ENCODE measurements at regions not wholly inside any gene's neighbourhood (a gene's known extent, or its start where the extent isn't known, plus 50 kb on each side); places are given as distances from the start of the nearest gene placed in this dataset.

DNA sequence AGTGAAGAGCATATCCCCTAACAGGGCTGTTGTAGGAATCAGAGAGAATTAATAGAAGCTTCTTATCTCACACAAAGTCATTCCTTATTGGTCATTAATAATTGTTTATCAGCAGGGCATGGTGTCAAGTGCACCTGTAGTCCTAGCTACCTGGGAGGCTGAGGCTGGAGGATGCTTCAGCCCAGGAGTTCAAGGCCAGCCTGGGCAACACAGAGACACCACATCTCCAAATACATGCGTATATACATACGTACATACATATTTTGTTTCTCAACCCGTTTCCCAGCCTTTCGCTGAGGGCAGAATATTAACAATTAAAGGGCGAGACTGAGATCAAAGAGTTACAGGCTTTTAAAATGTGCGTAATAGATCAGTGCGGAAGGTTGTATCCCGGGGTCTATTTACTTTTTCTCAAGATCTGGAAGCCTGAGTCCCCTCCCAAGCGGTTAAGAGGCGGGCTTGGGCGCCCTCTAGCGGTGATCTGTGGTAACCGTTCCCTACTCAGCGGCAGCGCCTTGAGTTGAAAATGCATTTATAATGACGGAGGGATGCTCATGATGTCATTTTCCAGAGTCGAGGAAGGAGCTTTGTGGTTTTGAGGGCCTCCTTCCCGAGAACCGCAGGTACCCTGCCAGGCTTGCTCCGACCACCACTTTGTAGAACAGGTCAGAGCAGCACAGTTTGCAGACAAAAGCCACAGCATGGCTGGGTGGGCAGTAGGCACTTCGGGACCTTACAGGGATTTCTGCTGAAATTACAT is 169.6 kb upstream of the GPR12 start:
- DNase-seq: peak; percentile 8 to 23

DNA sequence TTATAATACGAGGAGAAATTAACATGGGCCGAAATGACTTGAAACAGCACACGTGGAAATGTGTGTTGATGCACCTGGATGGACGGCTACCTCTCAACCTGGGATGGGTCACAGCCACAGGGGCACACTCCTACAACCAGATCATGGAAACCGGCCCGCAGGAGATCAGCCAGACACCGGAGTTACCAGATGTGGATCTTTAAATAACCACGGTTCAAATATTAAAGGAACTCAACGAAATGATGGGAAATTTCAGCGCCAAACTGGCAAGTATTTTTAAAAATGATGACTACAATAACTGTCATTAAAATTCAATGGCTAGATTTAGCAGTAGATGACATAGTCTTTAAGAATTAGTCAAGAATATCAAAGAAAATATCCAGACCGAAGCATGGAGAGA is 166.9 kb upstream of the GPR12 start:
- no peak for DNase-seq

DNA sequence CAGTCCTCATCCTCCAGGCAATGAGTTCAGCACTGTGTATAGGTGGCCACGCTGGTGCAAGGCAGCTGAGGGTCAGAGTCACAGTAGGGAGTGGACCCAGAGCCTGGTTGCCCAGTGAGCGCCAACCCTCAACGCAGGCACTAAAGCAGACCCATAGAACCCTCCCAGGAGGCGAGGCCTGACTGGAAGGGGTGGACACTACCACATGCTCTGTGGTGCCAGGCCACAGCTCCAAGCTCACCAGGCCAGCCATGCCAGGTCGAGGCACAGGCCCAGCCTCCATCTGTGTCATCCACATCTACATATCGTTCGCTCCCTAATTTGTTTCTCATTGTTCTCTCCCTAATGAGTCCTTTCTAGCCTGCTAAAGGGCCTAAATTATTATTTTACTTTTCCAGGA is 165.8 kb upstream of the GPR12 start:
- DNase-seq: no peak

DNA sequence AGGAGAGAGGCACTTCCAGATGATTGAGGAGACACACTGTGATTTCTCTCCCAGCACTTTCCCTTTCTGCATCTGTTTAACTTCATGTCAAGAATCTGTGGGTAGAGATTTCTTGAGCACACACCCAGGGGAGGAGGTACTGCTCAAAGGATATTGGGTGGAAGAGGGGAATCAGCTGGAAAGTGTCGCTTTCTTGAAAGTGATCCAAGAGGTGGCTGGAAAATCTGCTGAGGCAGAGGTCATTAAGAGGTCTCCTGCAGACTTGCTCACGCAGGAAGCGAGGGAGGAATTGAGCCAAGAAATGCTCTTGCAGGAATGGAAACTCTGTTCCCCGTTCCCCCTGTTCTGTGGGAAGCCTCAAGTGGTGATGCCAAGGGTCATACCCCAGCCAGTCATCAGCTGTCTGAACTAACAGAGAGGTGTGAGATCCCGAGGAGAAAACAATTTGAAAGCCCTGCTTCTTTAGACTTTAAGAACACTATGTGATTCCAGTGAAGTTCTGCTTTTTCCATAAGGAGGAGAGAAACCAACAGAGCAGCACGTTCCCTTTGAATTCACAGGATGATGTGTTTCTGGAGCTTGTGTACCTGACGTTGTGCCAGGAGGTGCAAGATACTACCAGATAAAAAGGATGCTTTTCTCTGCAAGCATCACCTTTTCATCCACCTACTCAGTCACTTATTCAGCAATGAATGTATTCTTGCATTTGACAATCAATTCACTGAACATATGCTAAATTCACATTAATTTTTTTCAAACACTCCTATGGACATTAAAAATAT is 163.4 kb upstream of the GPR12 start:
- DNase-seq: no peak

DNA sequence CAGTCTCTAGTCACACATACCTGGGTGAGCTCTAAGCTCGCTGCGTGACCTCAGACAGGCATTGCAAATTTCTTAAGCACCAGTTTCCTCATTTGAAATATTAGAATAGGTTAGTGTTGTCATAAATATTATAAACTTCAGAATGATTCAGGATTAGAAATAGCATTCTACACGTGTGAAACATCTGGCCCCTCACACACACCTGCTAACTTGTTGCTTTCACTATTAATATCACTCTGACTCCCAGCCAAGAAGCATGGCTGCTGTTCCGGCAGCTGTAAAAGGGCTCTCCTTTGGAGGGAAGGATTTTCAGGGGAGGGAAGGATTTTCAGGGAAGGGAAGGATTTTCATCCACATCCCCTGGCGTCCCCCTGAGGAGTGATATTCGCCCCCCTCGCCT is 161.3 kb upstream of the GPR12 start:
- no peak for DNase-seq

DNA sequence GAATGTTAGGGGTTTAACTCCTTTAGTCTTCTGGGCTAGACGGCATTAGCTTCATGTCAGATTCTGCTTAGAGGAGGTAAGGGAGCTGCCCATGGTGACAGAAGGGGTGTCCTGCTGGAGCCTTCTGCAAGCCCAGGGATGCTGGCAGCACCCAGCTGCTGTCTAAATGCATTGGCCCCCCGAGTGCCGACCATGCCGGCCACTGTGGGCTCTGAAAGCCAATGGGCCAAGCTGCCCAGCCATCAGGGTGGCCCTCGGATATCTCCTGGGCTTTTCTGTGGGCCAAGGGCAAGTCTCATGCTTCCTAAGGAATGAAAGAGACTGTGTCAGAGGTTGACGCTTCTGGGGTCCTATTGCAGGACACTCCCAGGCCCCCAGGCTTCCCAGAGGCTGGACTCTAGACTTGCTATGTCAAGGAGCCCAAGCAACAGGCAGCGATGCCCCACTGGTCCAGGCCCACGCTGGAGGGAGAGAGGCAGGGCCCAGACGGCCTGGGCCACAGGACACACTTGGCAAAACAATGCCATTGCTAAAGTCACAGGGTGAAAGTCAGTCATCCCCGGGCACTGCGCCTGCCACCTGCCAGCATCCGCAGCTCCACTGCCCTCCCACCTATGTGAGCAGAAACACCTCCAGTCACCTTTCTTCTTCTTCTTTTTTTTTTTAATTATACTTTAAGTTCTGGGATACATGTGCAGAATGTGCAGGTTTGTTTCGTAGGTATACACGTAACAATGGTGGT is 160.2 kb upstream of the GPR12 start:
- no peak for DNase-seq

DNA sequence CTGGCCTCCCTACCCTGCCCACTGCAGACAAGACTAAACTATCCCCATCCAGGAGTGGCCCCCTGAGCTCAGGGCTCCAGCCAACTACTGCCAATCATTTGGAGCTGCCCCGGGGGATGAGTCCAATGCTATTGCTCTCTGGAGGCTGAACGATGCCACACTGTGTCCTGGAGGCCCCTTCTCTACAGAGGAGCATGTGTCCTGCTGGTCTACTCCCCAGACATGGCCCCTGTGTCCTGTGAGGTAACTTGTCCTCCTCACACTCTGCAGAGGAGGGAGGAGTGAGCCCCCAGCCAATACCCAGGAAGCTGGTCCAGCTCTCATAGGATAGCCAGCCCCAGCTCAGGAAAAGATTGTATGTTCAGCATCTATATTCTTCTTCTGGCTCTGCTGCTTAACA is 159.1 kb upstream of the GPR12 start:
- DNase-seq: no peak

DNA sequence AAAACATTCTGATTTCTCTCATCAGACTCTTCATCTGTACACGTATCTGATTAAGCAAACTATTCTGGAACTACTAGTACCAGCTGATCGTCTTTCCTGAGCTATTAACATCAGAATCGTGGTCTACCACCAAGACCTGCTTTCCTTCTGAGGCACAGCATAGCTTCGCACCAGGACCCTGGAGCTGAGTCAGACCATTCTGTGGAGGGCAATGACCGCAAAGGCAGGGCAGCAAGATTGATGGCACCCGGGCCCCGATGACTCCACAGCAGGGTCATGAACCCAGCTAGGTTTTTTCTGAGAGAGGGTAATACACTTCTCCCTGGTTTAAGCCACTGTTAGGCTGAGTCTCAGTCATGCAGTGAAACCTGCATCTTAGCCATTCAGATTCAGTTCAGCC is 158.7 kb upstream of the GPR12 start:
- DNase-seq: no peak

DNA sequence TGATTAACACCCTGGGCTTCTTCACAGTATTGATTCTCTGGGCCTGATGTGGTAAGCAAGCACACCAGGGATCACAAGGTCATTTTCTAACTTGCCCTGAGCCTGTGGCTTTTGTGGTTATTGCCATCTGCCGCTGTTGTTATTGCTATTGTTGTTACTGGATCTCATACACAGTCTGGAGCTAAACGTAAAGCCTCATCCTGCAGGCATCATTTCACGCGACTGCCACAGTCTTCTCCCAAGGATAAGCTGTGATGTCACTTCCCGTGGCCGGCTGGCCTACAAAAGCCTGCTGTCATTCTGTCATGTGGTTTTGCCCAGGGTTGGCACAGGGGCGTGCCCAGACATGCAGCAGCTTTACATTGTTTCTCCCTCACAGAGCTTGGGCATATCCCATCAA is 154.0 kb upstream of the GPR12 start:
- DNase-seq: peak; percentile 12 to 27

DNA sequence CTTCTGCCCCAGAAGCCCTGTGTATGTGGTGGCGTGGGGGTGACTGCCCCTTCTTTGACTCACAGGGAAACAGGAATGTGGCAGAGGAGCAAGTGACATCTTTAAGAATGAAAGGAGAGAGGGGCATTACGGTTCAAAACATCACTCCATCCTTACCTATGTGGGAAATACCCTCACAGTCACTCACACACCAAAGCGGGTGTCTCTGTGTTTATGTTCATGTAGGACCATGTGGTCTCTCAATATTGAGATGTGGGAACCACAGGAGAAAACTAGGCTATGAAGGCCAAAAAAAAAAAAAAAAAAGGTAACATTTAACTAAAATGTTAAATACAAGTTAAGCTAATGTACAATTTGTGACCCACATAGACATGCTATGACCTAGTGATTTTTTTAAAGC is 153.6 kb upstream of the GPR12 start:
- DNase-seq: no peak

DNA sequence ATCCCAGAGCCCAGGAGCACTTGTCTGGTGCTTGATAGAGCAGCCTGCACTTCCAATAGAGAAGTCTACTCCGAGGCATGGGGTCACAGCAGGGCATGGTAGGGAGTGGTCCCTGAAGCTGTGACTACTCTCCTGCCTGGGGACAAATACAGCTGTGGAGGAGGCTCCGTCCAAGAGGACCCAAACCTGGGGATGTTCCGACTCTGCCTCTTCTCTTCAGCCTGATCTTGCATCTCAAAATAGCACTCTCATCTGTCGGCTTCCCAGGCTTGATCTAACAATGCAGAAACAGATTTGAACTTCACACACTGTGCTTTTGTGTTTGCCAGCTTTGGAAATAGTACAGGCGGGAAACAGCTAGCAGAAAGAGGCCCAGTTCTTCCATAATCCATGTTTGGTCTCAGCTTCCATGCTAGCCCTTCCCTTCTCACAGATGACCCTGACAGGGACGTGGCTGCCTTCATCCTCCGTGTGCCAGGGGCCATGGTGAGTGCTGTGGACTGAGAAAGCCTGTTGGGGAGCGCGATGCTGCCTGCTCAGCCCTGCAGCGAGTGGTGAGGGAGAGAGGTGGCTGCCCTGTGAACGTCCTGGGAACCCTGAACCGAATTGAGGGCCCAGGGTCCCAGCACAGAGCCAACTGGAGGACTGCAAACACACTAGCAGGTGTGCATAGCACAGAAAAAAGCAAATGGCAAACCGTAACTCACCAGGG is 150.3 kb upstream of the GPR12 start:
- DNase-seq: no peak

DNA sequence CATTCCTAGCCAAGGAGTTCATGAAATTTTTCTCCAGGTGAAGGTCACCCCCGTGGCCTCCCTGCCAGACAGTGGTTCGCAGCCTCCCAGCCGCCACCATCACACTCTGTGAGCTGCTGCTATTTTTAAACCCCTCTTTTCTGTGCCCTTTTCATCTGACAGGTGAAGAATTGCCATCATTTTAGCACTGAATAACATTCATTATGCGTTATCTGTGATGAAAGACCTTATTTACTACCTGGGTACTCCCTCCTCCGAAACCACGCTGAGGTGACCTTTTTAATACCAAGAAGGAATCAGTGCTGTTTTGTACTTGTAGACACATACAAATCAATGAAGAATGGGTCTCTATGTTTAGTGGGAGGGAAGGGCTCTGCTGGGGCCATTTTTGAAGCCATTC is 148.9 kb upstream of the GPR12 start:
- no peak for DNase-seq

DNA sequence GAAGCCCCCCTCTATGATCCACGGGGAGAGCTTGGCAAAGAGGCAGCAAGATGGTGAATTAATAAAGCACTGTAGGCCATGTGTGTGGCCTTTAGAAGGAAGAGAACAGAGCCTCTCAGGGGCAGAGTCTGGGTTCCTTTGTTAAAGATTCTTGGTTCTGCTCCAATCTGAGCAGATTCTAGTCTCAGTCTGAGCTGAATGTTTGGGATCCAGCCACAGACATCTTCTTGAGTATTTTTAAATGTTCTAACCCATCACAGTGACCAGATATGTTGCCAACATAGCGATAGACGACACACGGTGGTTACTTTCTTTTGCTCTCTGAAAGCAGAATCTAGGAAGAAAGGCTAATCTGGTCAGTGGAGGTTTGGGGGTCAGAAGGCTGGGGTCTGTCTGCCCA is 147.5 kb upstream of the GPR12 start:
- no peak for DNase-seq

DNA sequence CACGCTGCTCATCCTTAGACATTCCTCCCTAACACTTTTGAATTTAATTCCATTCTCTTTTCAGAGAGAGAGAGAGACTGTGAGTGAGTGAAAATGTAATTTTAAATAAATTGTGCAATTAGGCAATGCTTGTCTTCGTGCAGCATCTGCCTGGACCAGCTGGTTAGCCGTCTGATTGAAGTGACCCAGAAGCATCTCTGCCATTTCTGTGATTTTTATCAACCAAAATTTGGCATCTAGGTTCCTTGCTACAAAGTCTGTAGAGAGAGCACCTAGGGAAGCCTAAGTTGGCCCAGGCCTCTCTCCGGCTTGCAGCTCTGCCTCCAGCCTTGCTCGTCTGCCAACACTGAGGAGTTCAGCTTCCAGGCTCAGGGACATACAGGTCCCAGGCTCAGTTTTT is 138.6 kb upstream of the GPR12 start:
- no peak for DNase-seq

DNA sequence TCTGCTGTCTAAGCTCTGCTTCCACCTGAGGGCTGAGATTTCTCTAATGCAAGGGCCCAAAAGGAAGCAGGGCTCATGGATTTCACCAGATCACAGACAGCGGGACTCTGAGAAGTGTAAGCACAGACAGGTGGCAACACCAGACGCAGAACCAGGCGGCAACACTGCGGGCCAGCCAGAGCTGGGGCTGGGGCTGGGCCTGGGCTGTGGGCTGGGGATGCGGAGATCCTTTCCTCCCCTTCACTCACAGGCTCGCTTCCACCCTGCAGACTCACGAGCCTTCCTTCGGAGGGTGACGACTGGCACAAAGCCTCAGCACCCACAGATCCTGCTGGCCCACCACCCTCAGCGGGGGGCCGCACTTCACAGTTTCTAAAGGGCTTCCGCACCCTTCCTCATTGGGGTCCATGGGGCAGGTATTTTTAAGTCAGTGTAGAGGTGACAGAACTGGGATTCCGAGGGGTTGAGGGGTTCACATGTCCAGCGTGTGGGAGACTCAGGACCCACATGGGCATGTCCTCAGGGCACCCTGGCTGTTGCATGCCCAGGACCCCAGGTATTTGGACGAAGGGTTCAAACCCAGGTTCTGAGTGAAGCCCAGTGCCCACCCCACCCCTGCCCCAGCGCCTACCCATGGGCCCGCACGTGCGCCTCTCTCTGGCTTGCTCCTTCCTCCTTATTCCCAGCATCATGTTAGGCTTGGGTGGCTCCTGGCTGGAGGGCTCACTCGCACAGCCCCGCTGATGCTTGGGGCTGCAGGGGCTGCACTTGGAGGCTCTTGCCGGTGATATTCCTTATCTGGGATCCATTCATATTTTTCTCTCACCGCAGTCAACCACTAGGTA is 137.3 kb upstream of the GPR12 start:
- no peak for DNase-seq

DNA sequence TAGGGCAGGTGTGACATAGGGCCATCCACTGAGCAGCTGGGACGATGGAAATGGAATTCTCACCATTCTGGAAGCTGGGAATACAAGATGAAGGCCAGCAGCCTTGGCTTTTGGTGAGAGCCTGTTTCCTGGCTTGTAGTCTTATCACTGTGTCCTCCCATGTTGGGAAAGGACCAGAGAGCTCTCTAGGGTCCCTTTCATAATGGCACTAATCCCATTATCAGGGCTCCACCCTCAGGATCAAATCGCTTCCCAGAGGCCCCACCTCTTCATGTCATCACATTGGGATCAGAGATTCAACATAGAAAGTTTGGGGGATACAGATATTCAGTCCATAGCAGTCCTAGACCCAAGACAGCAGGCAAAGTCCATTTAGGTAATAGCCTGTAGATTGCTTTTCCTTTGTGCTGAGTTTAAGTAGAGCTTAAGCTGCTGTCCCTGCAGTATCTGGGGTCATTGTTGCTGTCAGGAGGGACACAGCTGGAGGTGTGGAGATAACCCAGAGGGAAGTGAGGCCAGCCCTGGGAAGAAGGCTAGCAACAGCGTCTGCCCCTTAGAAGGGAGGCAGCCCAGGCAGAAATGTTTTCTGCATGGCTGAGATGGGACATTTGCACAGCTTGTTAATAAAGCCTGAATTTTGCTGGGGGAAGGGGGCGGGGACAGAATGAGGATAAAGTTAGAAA is 136.5 kb upstream of the GPR12 start:
- DNase-seq: no peak

DNA sequence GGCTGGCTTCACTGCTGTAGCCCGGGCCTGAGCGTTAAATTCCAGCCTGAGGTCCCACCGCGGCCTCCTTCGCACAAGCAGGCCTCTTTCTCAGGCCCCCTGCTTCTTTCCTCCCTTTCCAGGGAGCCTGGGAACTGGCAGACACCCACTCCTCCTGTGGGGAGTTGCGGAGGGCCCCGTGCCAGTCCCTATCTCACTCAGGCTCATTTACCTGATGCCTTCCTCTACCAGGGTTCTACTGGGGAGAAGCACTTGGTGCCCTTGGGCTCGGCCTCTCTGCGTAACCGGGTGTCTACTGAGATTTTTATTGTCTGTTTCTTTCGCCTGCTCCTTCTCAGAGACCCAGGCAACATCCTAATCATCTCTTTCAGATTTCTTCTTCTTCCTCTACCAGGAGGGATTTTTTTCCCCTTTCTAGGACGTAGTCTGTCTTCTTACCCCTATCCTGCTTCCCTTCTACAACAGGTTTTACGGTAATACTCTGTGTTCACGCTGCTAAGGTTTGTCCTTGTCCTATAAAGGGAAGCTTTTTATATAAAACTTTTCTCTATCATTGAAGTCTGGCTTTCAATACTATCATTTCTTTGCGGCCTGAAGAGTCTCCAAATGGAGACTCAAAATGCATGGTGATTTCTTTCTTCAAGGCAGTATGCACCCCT is 135.4 kb upstream of the GPR12 start:
- DNase-seq: no peak

DNA sequence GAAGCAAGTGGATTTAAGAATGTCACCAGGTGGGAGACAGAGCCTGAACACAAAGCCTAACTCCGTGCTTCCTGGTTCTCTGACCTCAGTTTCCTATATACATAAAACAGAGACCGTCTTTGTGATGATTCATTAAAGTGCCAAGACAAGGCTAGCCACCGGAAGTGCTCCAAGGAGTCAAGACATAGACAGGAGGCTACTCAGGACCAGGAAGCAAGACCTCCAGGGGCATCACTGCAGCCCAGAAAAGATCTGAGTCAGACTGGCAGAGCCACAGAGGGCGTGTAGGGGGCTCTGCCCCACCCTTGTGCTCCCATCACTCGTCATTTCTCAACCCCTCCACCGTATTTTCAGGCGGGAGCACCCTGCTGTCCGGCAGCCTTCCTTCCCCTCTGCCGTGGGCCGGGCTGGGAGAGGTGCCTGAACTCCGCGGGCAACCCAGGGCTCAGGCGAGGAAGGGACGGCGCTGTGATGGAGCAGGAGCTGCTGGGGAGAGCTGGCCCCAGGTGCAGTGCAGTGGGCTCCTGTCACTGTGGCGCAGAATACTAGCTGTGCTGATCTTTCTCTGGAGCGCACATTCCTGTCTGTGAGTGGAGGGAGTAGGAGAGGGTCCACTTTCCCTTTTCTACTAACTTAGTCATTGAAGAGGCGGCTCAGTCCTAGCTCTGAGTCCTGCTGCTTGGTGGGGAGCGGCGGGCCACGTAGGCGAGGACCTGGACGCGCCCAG is 134.7 kb upstream of the GPR12 start:
- DNase-seq: no peak

DNA sequence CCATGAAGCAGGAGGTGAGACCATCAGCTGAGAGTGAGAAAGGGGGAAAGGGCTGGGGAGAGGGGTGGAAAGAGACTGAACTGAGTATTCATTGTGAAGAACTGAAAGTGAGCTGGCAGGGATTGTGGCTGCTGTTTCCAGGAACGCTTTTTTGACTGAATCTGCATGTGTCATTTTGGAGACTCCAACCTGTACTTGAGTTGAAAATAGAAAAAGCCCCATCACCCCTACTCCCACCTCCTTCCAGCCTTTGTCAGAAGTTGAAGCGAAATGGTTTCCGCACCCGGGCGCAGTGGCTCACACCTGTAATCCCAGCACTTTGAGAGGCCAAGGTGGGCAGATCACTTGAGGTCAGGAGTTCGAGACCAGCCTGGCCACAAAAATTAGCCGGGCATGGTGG is 128.0 kb upstream of the GPR12 start:
- DNase-seq: no peak

DNA sequence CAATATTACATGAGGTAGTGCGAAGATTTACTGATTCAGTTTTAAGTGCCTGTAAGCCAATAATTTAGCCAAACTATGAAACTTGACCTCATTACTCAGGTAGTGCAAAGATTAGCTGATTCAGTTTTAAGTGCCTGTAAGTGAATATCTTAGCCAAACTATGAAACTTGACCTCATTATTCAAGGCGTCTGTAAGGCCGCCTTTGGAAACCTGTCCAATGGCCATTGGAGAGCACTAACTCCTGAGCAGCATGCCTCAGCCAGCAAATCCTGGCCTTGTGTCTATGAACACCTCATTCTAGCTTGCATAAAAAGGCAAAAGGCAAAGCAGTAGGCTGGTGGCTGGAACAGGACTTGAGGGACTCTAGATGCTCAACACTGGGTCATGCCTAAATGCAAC is 127.0 kb upstream of the GPR12 start:
- DNase-seq: no peak
